D721Med (cell line): ENCODE measurements at regions not wholly inside any gene's neighbourhood (a gene's known extent, or its start where the extent isn't known, plus 50 kb on each side); places are given as distances from the start of the nearest gene placed in this dataset.

Source experiments
- DNase-seq: peaks from one replicate; pipeline ENCODE4 v3.0.0; 2011; ENCODE audit warnings: low spot score; ENCODE audit not compliant: insufficient read length
- FAIRE-seq: peaks from 2 replicates; lab custom pipeline; 2011; peaks lifted over from hg19 to GRCh38; lab: Jason Lieb, UNC
- TF ChIP-seq, protein P1 (sequence below): IDR thresholded peaks from 2 replicates; pipeline ENCODE4 v1.5.1; 2012; ENCODE audit warnings: mild to moderate bottlenecking, control low read depth; ENCODE audit not compliant: insufficient read depth; ENCODE audit errors: missing control alignments

DNA sequence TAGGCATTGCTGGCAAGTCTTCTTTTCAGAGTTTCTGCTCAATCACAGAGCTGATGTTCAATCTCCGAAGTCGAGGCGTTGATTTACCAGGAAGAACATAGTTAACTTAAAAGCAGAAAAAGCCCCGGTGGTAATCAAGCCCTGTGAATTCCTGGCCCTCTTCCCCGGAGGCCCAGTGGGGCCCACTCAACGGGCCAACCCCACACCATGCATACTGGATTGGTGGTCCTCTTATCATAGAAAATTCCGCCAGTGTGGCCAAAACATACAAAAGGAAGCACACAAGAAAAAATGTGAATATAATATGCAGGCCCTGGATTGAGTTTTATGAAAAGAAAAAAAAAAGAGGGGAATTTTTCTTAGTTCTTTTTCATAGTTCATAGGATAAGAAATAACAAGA lies 873.0 kb upstream of the NR2F2 start:
- DNase-seq (no peak), FAIRE-seq (no peak)
- TF ChIP-seq, protein P1, sequence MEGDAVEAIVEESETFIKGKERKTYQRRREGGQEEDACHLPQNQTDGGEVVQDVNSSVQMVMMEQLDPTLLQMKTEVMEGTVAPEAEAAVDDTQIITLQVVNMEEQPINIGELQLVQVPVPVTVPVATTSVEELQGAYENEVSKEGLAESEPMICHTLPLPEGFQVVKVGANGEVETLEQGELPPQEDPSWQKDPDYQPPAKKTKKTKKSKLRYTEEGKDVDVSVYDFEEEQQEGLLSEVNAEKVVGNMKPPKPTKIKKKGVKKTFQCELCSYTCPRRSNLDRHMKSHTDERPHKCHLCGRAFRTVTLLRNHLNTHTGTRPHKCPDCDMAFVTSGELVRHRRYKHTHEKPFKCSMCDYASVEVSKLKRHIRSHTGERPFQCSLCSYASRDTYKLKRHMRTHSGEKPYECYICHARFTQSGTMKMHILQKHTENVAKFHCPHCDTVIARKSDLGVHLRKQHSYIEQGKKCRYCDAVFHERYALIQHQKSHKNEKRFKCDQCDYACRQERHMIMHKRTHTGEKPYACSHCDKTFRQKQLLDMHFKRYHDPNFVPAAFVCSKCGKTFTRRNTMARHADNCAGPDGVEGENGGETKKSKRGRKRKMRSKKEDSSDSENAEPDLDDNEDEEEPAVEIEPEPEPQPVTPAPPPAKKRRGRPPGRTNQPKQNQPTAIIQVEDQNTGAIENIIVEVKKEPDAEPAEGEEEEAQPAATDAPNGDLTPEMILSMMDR: no peak

DNA sequence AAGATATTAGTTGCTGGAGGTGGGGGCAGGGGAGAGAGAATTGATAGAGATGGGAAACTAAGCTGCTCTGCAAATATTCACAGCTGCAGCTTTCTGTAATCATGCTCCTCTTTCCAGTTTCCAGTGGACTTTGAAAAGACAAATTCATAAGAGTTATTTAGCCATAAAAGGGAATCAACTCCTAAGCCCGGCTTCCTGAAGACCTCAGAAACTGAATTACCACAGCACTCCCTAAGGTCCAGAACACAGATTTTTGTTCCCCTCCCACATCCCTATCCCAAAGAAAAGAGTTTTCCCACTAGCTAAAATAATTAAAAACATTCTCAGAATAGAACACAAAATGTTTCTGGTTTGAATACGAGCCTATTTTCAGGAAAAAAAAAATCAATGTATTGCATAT lies 871.8 kb upstream of the NR2F2 start:
- no peak for FAIRE-seq

DNA sequence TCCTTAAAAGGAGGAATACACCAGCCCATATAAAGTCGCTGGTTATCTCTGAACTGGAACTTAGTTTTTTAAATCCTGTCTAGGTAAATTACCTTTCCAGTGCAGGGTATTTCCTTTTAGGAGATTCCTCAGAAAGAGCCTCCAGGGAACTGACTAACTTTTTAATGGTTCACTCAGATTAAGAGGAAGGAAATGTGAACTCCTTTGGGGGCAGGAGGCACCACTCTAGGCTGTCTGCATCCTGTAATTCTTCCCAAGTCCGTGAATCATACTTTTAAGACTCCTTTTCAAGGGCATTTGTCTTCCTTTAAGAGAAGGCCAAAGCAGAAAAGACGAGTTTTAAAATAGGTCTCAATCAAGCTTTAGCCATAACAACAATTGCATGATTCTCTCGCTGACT lies 871.2 kb upstream of the NR2F2 start:
- DNase-seq (no peak), FAIRE-seq (no peak)

More for the DNA sequence above, 871.8 kb upstream of the NR2F2 start:
- TF ChIP-seq, protein P1: no peak
- DNase-seq: no peak

DNA sequence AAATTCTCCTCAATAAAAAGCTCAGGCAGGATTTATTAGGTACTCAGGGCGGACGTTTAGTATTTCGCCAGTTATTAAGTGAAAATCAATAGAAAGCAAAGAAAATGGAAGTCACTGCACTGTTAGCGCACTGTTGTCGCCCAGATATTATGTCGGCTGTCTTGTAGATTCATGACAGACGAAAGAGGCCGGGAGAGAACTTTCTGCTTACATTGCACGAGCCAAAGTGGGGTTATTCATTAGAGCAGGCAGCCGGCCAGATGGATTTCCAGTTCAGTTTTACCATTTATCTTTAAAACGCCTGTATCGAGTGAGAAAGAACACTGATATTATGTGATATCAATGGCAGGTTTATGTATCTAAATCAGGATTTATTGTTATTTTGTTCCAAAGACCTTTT lies 866.0 kb upstream of the NR2F2 start:
- TF ChIP-seq, protein P1: no peak

More for the DNA sequence above, 871.2 kb upstream of the NR2F2 start:
- TF ChIP-seq, protein P1: no peak

DNA sequence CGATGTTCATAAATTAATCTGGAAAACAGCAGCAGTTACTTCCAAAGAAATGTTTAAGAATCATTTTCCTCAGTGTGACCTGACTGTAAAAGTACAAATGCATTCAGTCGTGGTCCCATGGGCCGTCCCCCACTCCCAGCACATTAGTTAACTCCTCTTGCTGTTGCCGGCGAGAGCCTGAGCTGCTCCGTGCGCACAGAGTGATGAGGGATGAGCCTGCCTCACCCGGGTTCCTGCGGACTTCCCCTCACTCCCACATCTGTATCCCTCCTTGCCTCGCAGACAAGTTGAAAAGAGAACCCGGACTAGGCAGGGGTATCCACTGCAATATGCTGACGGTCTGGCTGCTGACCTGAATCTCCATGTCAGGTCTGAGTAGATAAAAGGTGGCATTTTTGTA lies 861.7 kb upstream of the NR2F2 start:
- DNase-seq (no peak), FAIRE-seq (no peak)
- TF ChIP-seq, protein P1: no peak

More for the DNA sequence above, 866.0 kb upstream of the NR2F2 start:
- no peak for FAIRE-seq
- no peak for DNase-seq

DNA sequence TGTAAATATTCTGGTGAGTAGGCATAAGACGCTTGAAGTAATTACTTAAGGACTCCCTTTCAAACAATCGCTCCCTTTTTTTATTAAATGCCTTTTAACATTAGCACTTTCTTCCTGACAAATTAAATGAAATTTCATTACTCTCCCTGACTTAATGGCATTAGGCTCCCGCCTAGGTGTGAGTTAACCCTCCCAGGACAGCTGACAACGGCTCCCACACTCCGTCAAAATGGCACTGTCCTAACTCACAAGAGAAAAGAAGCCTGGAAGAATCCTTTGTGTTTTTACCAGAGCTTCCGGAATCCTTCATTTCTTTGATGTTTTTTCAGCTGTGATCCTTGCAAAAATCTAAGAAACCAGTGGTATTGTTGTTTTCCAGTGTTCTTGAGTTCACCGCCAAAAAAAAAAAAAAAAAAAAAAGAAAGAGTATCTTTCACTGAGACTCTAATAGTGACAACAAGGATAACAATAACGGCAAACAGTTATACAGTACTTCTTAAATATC lies 861.0 kb upstream of the NR2F2 start:
- DNase-seq: no peak
- TF ChIP-seq, protein P1: no peak
- no peak for FAIRE-seq

DNA sequence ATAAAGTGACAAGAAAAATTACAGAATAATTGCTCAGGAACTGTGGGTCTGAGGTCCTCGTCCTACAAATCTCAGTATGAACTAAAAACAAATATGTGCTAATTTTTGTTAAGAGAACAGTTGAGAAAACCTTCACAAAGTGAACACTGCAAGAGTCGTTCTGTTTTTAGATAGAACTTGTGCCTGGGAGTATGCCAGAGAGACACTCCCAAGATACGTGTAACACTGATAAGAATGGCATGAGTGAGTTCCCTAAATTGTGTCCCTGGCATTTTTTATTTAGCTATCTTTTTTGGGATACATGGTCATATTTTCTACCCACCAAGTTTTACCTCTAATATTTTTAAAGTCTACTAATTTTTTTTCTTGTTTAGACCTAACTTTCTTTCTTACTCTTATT lies 860.0 kb upstream of the NR2F2 start:
- no peak for FAIRE-seq
- DNase-seq: no peak
- TF ChIP-seq, protein P1: no peak
